Gastroesophageal sphincter (tissue), 3 donors: ENCODE measurements at regions not wholly inside any gene's neighbourhood (a gene's known extent, or its start where the extent isn't known, plus 50 kb on each side); places are given as distances from the start of the nearest gene placed in this dataset.

Experiments
- POLR2A ChIP-seq, 2 donors: fragments of 450-650 bp; IDR thresholded peaks; one replicate each; pipeline ENCODE4 v1.6.1; 2017; ENCODE audit warnings: antibody characterized with exemption in 2 of 2, mild to moderate bottlenecking in 2 of 2, moderate library complexity in 1 of 2
- POLR2AphosphoS5 ChIP-seq: sonication (generic); formaldehyde crosslinking; IDR thresholded peaks from one replicate; pipeline ENCODE4 v1.6.1; 2017; ENCODE audit warnings: antibody characterized with exemption
- TF ChIP-seq, protein P1 (sequence below), 4 experiments: fragments of 200-600 bp in 2 of 4; fragments of 450-650 bp in 2 of 4; sonication (generic) in 1 of 4; IDR thresholded peaks; one replicate each; pipeline ENCODE4 v1.5.1; 2017 to 2019; ENCODE audit warnings: antibody characterized with exemption in 4 of 4, mild to moderate bottlenecking in 2 of 4, moderate library complexity in 2 of 4

- no peak for TF ChIP-seq POLR2A (IDR thresholded peaks at IDR 0.05)
- TF ChIP-seq, protein P1, sequence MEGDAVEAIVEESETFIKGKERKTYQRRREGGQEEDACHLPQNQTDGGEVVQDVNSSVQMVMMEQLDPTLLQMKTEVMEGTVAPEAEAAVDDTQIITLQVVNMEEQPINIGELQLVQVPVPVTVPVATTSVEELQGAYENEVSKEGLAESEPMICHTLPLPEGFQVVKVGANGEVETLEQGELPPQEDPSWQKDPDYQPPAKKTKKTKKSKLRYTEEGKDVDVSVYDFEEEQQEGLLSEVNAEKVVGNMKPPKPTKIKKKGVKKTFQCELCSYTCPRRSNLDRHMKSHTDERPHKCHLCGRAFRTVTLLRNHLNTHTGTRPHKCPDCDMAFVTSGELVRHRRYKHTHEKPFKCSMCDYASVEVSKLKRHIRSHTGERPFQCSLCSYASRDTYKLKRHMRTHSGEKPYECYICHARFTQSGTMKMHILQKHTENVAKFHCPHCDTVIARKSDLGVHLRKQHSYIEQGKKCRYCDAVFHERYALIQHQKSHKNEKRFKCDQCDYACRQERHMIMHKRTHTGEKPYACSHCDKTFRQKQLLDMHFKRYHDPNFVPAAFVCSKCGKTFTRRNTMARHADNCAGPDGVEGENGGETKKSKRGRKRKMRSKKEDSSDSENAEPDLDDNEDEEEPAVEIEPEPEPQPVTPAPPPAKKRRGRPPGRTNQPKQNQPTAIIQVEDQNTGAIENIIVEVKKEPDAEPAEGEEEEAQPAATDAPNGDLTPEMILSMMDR (IDR thresholded peaks at IDR 0.05): no peak
- no peak for TF ChIP-seq POLR2AphosphoS5
These were observed 674.9 kb upstream of the FANCL start for GRCh38 chr2:58916063-58916462.
